ENCODE measurements at regions not wholly inside any gene's neighbourhood (a gene's known extent, or its start where the extent isn't known, plus 50 kb on each side); places are given as distances from the start of the nearest gene placed in this dataset.

GRCh38 chr6:75550544-75551167 lies 51.0 kb upstream of the SENP6 start (continued):
- TF ChIP-seq ZBTB33 (CRISPR knock-in tag; IDR thresholded peaks at IDR 0.05) (no peak), COPS2 (conservative IDR thresholded peaks at IDR 0.05) (no peak), ZNF449 (CRISPR knock-in tag; IDR thresholded peaks at IDR 0.05) (no peak), DMBX1 (CRISPR knock-in tag; IDR thresholded peaks at IDR 0.05; ENCODE audit: borderline replicate concordance) (no peak), ZSCAN32 (CRISPR knock-in tag; IDR thresholded peaks at IDR 0.05) (no peak), TEAD4 (IDR thresholded peaks at IDR 0.05; ENCODE audit: low read length) (no peak), TEAD4 (CRISPR knock-in tag; IDR thresholded peaks at IDR 0.05; ENCODE audit: borderline replicate concordance) (no peak), ZC3H11A (IDR thresholded peaks at IDR 0.05; ENCODE audit: low read depth, low read length) (no peak), MYNN (IDR thresholded peaks at IDR 0.05) (no peak), MYNN (CRISPR knock-in tag; IDR thresholded peaks at IDR 0.05) (no peak), IFI16 (CRISPR knock-in tag; IDR thresholded peaks at IDR 0.05) (no peak), KDM1A (IDR thresholded peaks at IDR 0.05) (no peak), CBX5 (IDR thresholded peaks at IDR 0.05; ENCODE audit: borderline replicate concordance, low read depth) (no peak), POLR2A (conservative IDR thresholded peaks at IDR 0.05) (no peak)

Data from K562 (cell line).